GM23338 (cell line): ENCODE measurements at regions not wholly inside any gene's neighbourhood (a gene's known extent, or its start where the extent isn't known, plus 50 kb on each side); places are given as distances from the start of the nearest gene placed in this dataset.

Source experiments
- ATAC-seq: fragments of 200-7000 bp; cut with Tn5 transposase; 3 replicates; pipeline ENCODE4 v1.9.1; 2020
- DNase-seq: peaks from one replicate; pipeline ENCODE4 v3.0.0-alpha.2; 2015; ENCODE audit warnings: low spot score
- H2AFZ ChIP-seq: fragments of 200-600 bp; sonication (generic); 2 replicates; pipeline ENCODE4 v1.8.0; 2016; ENCODE audit warnings: antibody characterized with exemption, mild to moderate bottlenecking, moderate library complexity
- H3F3A ChIP-seq: fragments of 200-600 bp; sonication (generic); replicated peaks from 2 replicates; pipeline ENCODE4 v1.8.0; 2017; ENCODE audit warnings: antibody characterized with exemption, mixed run types, low read depth
- H3K27ac ChIP-seq: fragments of 200-600 bp; sonication (generic); 2 replicates; pipeline ENCODE4 v1.6.1; 2016; ENCODE audit warnings: low read depth
- H3K27me3 ChIP-seq: fragments of 200-600 bp; sonication (generic); 2 replicates; pipeline ENCODE4 v1.8.0; 2016; ENCODE audit warnings: mild to moderate bottlenecking, mixed run types, moderate library complexity; ENCODE audit not compliant: insufficient read depth
- H3K36me3 ChIP-seq: fragments of 200-600 bp; sonication (generic); 2 replicates; pipeline ENCODE4 v1.8.0; 2016; ENCODE audit warnings: mild to moderate bottlenecking; ENCODE audit not compliant: insufficient read depth
- H3K4me1 ChIP-seq: fragments of 200-600 bp; sonication (generic); 2 replicates; pipeline ENCODE4 v1.8.0; 2016; ENCODE audit warnings: mild to moderate bottlenecking, moderate library complexity; ENCODE audit not compliant: insufficient read depth
- H3K4me2 ChIP-seq: fragments of 200-600 bp; sonication (generic); 2 replicates; pipeline ENCODE4 v1.7.1; 2017; ENCODE audit warnings: mixed run types
- H3K4me3 ChIP-seq: fragments of 200-600 bp; sonication (generic); 2 replicates; pipeline ENCODE4 v1.6.1; 2016; ENCODE audit warnings: mixed run types
- H3K79me2 ChIP-seq: fragments of 200-600 bp; sonication (generic); replicated peaks from 2 replicates; pipeline ENCODE4 v1.8.0; 2017; ENCODE audit warnings: mild to moderate bottlenecking; ENCODE audit not compliant: insufficient read depth
- H3K9me2 ChIP-seq: fragments of 200-600 bp; sonication (generic); 2 replicates; pipeline ENCODE4 v1.8.0; 2017; ENCODE audit not compliant: insufficient read depth
- H4K20me1 ChIP-seq: fragments of 200-600 bp; sonication (generic); replicated peaks from 2 replicates; pipeline ENCODE4 v1.8.0; 2017; ENCODE audit warnings: mild to moderate bottlenecking; ENCODE audit not compliant: insufficient read depth
- H3K27ac Mint-ChIP-seq: 2 replicates; pipeline ENCODE4 v1.8.0; 2020; ENCODE audit warnings: inconsistent platforms, mild to moderate bottlenecking, moderate library complexity, mixed read lengths
- H3K27me3 Mint-ChIP-seq: 3 replicates; pipeline ENCODE4 v1.8.0; 2022; ENCODE audit warnings: low read depth, mild to moderate bottlenecking, moderate library complexity, mixed read lengths, inconsistent platforms; ENCODE audit not compliant: insufficient read depth, poor library complexity
- H3K36me3 Mint-ChIP-seq: 3 replicates; pipeline ENCODE4 v1.8.0; 2021; ENCODE audit warnings: low read depth, mild to moderate bottlenecking, inconsistent platforms, moderate library complexity, mixed read lengths
- H3K4me1 Mint-ChIP-seq: 3 replicates; pipeline ENCODE4 v1.8.0; 2020; ENCODE audit warnings: mild to moderate bottlenecking, inconsistent platforms, mixed read lengths
- H3K4me3 Mint-ChIP-seq: 3 replicates; pipeline ENCODE4 v1.8.0; 2021; ENCODE audit warnings: moderate library complexity, mild to moderate bottlenecking, inconsistent platforms, mixed read lengths
- H3K9me3 Mint-ChIP-seq: 3 replicates; pipeline ENCODE4 v1.8.0; 2020; ENCODE audit warnings: moderate library complexity, mild to moderate bottlenecking, inconsistent platforms, mixed read lengths
- CREB1 ChIP-seq: fragments of 250-450 bp; sonication (Bioruptor Pico); IDR thresholded peaks from 2 replicates; pipeline ENCODE4 v1.5.0; 2020; ENCODE audit warnings: low read depth, mild to moderate bottlenecking, moderate library complexity
- CTCF ChIP-seq, 2 experiments: fragments of 200-600 bp in 1 of 2; sonication (generic) in 1 of 2; conservative IDR thresholded peaks; 2 replicates each; pipeline versions ENCODE4 v1.5.1 to v1.6.1; 2016 to 2017; ENCODE audit warnings: antibody characterized with exemption in 2 of 2, low read depth in 2 of 2, mild to moderate bottlenecking in 2 of 2, moderate library complexity in 1 of 2
- EZH2phosphoT487 ChIP-seq: fragments of 200-600 bp; sonication (generic); IDR thresholded peaks from one replicate; pipeline ENCODE4 v1.8.1; 2018; ENCODE audit warnings: antibody characterized with exemption; ENCODE audit not compliant: unreplicated experiment
- JUNB ChIP-seq: IDR thresholded peaks from one replicate; pipeline ENCODE4 v1.6.1; 2016; ENCODE audit warnings: antibody characterized with exemption; ENCODE audit not compliant: unreplicated experiment
- NANOG ChIP-seq: IDR thresholded peaks from 2 replicates; pipeline ENCODE4 v1.6.1; 2016; ENCODE audit warnings: antibody characterized with exemption, borderline replicate concordance
- ZNF114 ChIP-seq: fragments of 250-450 bp; sonication (Bioruptor Pico); IDR thresholded peaks from 2 replicates; pipeline ENCODE4 v1.5.0; 2020; ENCODE audit warnings: mild to moderate bottlenecking, moderate library complexity
- ZNF331 ChIP-seq: fragments of 250-450 bp; sonication (Bioruptor Pico); IDR thresholded peaks from 2 replicates; pipeline ENCODE4 v1.5.0; 2020; ENCODE audit warnings: low read depth, mild to moderate bottlenecking, moderate library complexity
- ZNF462 ChIP-seq: fragments of 250-450 bp; sonication (Bioruptor Pico); IDR thresholded peaks from 2 replicates; pipeline ENCODE4 v1.5.0; 2020; ENCODE audit warnings: mild to moderate bottlenecking, moderate library complexity

GRCh38 chr18:64337018-64337417 is 188.1 kb upstream of the LINC00305 start (continued):
- TF ChIP-seq ZNF462 (no peak), CTCF (conservative IDR thresholded peaks at IDR 0.05; ENCODE audit: low read depth in 2 of 2) (no peak), EZH2phosphoT487 (no peak), ZNF331 (no peak), ZNF114 (CRISPR knock-in tag) (no peak), JUNB (no peak), CREB1 (CRISPR knock-in tag) (no peak)

GRCh38 chr18:64334748-64335147 is 185.9 kb upstream of the LINC00305 start:
- no peaks in the 10 kb centered on the region for H3F3A ChIP-seq
- H3K36me3 Mint-ChIP-seq: no peaks in the 10 kb centered on the region
- H3K4me3 Mint-ChIP-seq: no peak overlapping the region
- no peaks in the 10 kb centered on the region for H3K27me3 ChIP-seq
- no peak overlapping the region for H3K27ac ChIP-seq
- H3K4me2 ChIP-seq: no peak overlapping the region
- H3K27me3 Mint-ChIP-seq: no peaks in the 10 kb centered on the region
- H3K79me2 ChIP-seq: no peaks in the 10 kb centered on the region
- ATAC-seq (no peak), DNase-seq (no peak)
- peaks cover 3% of the 10 kb centered on the region; the same call in 1 of the 2 replicates for H3K9me2 ChIP-seq
- peaks cover 11% of the 10 kb centered on the region for H3K4me1 Mint-ChIP-seq
- H4K20me1 ChIP-seq: no peaks in the 10 kb centered on the region
- no peaks in the 10 kb centered on the region for H3K36me3 ChIP-seq
- H3K4me1 ChIP-seq: peaks cover 8% of the 10 kb centered on the region; the same call in 1 of the 2 replicates
- no peak overlapping the region for H3K4me3 ChIP-seq
- no peaks in the 10 kb centered on the region for H3K9me3 Mint-ChIP-seq
- H3K27ac Mint-ChIP-seq: no peak overlapping the region
- H2AFZ ChIP-seq: 0 out of 2 replicates have a peak overlapping the region, but pooled peaks have one; percentile 14
- TF ChIP-seq ZNF462 (no peak), NANOG (no peak)
